Transverse colon (tissue), 3 donors: ENCODE measurements at regions not wholly inside any gene's neighbourhood (a gene's known extent, or its start where the extent isn't known, plus 50 kb on each side); places are given as distances from the start of the nearest gene placed in this dataset.

Source experiments
- CTCF ChIP-seq, 5 experiments: fragments of 200-600 bp in 3 of 5; fragments of 450-650 bp in 2 of 5; sonication (generic) in 3 of 5; IDR thresholded peaks; 1 replicate in 2 of 5; 2 replicates in 3 of 5; pipeline ENCODE4 v1.5.1; 2016 to 2017; ENCODE audit warnings: antibody characterized with exemption in 5 of 5, inconsistent platforms in 3 of 5, mild to moderate bottlenecking in 2 of 5, moderate library complexity in 1 of 5
- POLR2A ChIP-seq: fragments of 450-650 bp; IDR thresholded peaks from one replicate; pipeline ENCODE4 v1.6.1; 2016; ENCODE audit warnings: antibody characterized with exemption, mild to moderate bottlenecking, moderate library complexity

DNA sequence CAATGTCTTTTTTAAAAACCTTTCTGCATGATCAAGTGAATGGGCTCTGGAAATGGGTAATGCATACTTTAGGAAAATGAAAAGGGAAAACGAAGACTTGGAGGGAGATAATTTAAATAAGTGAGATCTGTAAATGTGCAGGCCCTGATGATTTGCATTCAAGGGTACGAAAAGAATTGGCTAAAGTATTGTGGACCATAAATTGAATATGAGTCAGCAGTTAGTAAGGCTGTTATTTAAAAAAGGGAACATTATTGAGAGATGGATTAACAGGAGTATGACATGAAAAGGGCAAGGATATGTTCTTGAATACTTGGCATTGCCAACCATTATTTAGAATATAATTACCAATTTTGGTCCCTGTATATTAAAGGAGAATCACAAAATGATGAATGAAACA, 125.5 kb downstream of the GPAT3 start:
- TF ChIP-seq CTCF (IDR thresholded peaks at IDR 0.05) (no peak), POLR2A (no peak)
